ENCODE measurements at regions not wholly inside any gene's neighbourhood (a gene's known extent, or its start where the extent isn't known, plus 50 kb on each side); places are given as distances from the start of the nearest gene placed in this dataset.

GRCh38 chr5:12384005-12384404, 479.8 kb upstream of the CTNND2 start:
- H3K9me3 Mint-ChIP-seq = peaks cover 7 to 37% (median 9%) of the 10 kb centered on the region in 7 donors
- peaks cover 3 to 9% of the 10 kb centered on the region in 2 experiments for H3K9me3 ChIP-seq (ENCODE audit: control insufficient read depth in 2 of 2, low read length in 2 of 2)
- no peaks in the 10 kb centered on the region for H3K4me1 ChIP-seq (ENCODE audit: control insufficient read depth, insufficient read depth, low read length, poor library complexity, severe bottlenecking)
- no peak overlapping the region for H3K27ac ChIP-seq (ENCODE audit: insufficient read depth, low read length, poor library complexity, severe bottlenecking)
- no peak overlapping the region for H3K4me3 Mint-ChIP-seq
- ATAC-seq (ENCODE audit: low read depth in 2 of 2) (no peak), DNase-seq (no peak)
- H3K27ac Mint-ChIP-seq = no peak overlapping the region
- H3K4me1 Mint-ChIP-seq = no peaks in the 10 kb centered on the region
- H3K36me3 Mint-ChIP-seq = no peaks in the 10 kb centered on the region
- no peak overlapping the region for H3K4me3 ChIP-seq (ENCODE audit: low read depth, low read length)
- no peaks in the 10 kb centered on the region for H3K27me3 ChIP-seq (ENCODE audit: control insufficient read depth, insufficient read depth, low read length)
- H3K36me3 ChIP-seq (ENCODE audit: control insufficient read depth, insufficient read depth, low read length) = no peaks in the 10 kb centered on the region
- H3K27me3 Mint-ChIP-seq = no peaks in the 10 kb centered on the region

GRCh38 chr5:12367973-12368372, 463.7 kb upstream of the CTNND2 start:
- peaks cover 0 to 13% (median 4%) of the 10 kb centered on the region in 7 donors for H3K9me3 Mint-ChIP-seq
- no peaks in the 10 kb centered on the region for H3K4me1 ChIP-seq (ENCODE audit: control insufficient read depth, insufficient read depth, low read length, poor library complexity, severe bottlenecking)
- H3K4me1 Mint-ChIP-seq = no peaks in the 10 kb centered on the region
- H3K4me3 ChIP-seq (ENCODE audit: low read depth, low read length) = no peak overlapping the region
- H3K27ac Mint-ChIP-seq = no peak overlapping the region
- H3K36me3 Mint-ChIP-seq = no peaks in the 10 kb centered on the region
- no peak for DNase-seq
- no peak overlapping the region for H3K4me3 Mint-ChIP-seq
- H3K27ac ChIP-seq (ENCODE audit: insufficient read depth, low read length, poor library complexity, severe bottlenecking) = no peak overlapping the region
- no peak for ATAC-seq (ENCODE audit: low read depth in 2 of 2)
- H3K36me3 ChIP-seq (ENCODE audit: control insufficient read depth, insufficient read depth, low read length) = no peaks in the 10 kb centered on the region
- peaks cover 0 to 8% of the 10 kb centered on the region in 2 experiments for H3K9me3 ChIP-seq (ENCODE audit: control insufficient read depth in 2 of 2, low read length in 2 of 2)
- H3K27me3 ChIP-seq (ENCODE audit: control insufficient read depth, insufficient read depth, low read length) = no peaks in the 10 kb centered on the region
- no peaks in the 10 kb centered on the region for H3K27me3 Mint-ChIP-seq

GRCh38 chr5:12360218-12360617, 456.0 kb upstream of the CTNND2 start:
- peaks cover 3 to 6% of the 10 kb centered on the region in 2 experiments for H3K9me3 ChIP-seq (ENCODE audit: control insufficient read depth in 2 of 2, low read length in 2 of 2)
- peaks cover 0 to 29% (median 5%) of the 10 kb centered on the region in 7 donors for H3K9me3 Mint-ChIP-seq
- ATAC-seq (ENCODE audit: low read depth in 2 of 2) (no peak), DNase-seq (no peak)
- H3K36me3 Mint-ChIP-seq = no peaks in the 10 kb centered on the region
- H3K4me3 ChIP-seq (ENCODE audit: low read depth, low read length) = no peak overlapping the region
- no peaks in the 10 kb centered on the region for H3K36me3 ChIP-seq (ENCODE audit: control insufficient read depth, insufficient read depth, low read length)
- no peaks in the 10 kb centered on the region for H3K27me3 Mint-ChIP-seq
- H3K27ac ChIP-seq (ENCODE audit: insufficient read depth, low read length, poor library complexity, severe bottlenecking) = no peak overlapping the region
- no peaks in the 10 kb centered on the region for H3K4me1 ChIP-seq (ENCODE audit: control insufficient read depth, insufficient read depth, low read length, poor library complexity, severe bottlenecking)
- no peak overlapping the region for H3K4me3 Mint-ChIP-seq
- H3K4me1 Mint-ChIP-seq = no peaks in the 10 kb centered on the region
- H3K27ac Mint-ChIP-seq = no peak overlapping the region
- no peaks in the 10 kb centered on the region for H3K27me3 ChIP-seq (ENCODE audit: control insufficient read depth, insufficient read depth, low read length)

- Histone ChIP-seq H3K36me3 (ENCODE audit: control insufficient read depth, insufficient read depth, low read length) (no peaks in the 10 kb centered on the region), H3K4me1 (ENCODE audit: control insufficient read depth, insufficient read depth, low read length, poor library complexity, severe bottlenecking) (no peaks in the 10 kb centered on the region), H3K4me3 (ENCODE audit: low read depth, low read length) (no peak overlapping the region), H3K27ac (ENCODE audit: insufficient read depth, low read length, poor library complexity, severe bottlenecking) (no peak overlapping the region), H3K27me3 (ENCODE audit: control insufficient read depth, insufficient read depth, low read length) (no peaks in the 10 kb centered on the region), H3K9me3 (ENCODE audit: control insufficient read depth in 2 of 2, low read length in 2 of 2) (peaks cover 3 to 6% of the 10 kb centered on the region in 2 experiments)
- no peaks in the 10 kb centered on the region for H3K27me3 Mint-ChIP-seq
- no peaks in the 10 kb centered on the region for H3K36me3 Mint-ChIP-seq
- no peak for ATAC-seq (ENCODE audit: low read depth in 2 of 2)
- H3K9me3 Mint-ChIP-seq = peaks cover 2 to 39% (median 9%) of the 10 kb centered on the region in 7 donors
- H3K27ac Mint-ChIP-seq = no peak overlapping the region
- no peaks in the 10 kb centered on the region for H3K4me1 Mint-ChIP-seq
- H3K4me3 Mint-ChIP-seq = no peak overlapping the region
- DNase-seq = no peak
Observed at GRCh38 chr5:12358371-12359090, 454.3 kb upstream of the CTNND2 start.

GRCh38 chr5:12357626-12358025, 453.4 kb upstream of the CTNND2 start:
- Mint-ChIP-seq H3K4me1 (no peaks in the 10 kb centered on the region), H3K9me3 (peaks cover 2 to 41% (median 12%) of the 10 kb centered on the region in 7 donors), H3K4me3 (no peak overlapping the region), H3K27ac (no peak overlapping the region), H3K36me3 (no peaks in the 10 kb centered on the region), H3K27me3 (no peaks in the 10 kb centered on the region)
- Histone ChIP-seq H3K4me1 (ENCODE audit: control insufficient read depth, insufficient read depth, low read length, poor library complexity, severe bottlenecking) (no peaks in the 10 kb centered on the region), H3K9me3 (ENCODE audit: control insufficient read depth in 2 of 2, low read length in 2 of 2) (peaks cover 3% of the 10 kb centered on the region in 2 experiments), H3K27ac (ENCODE audit: insufficient read depth, low read length, poor library complexity, severe bottlenecking) (no peak overlapping the region), H3K36me3 (ENCODE audit: control insufficient read depth, insufficient read depth, low read length) (no peaks in the 10 kb centered on the region), H3K27me3 (ENCODE audit: control insufficient read depth, insufficient read depth, low read length) (no peaks in the 10 kb centered on the region), H3K4me3 (ENCODE audit: low read depth, low read length) (no peak overlapping the region)
- DNase-seq = no peak
- no peak for ATAC-seq (ENCODE audit: low read depth in 2 of 2)

GRCh38 chr5:12354686-12355085, 450.4 kb upstream of the CTNND2 start:
- no peak for DNase-seq
- H3K36me3 Mint-ChIP-seq = no peaks in the 10 kb centered on the region
- Histone ChIP-seq H3K36me3 (ENCODE audit: control insufficient read depth, insufficient read depth, low read length) (no peaks in the 10 kb centered on the region), H3K4me3 (ENCODE audit: low read depth, low read length) (no peak overlapping the region), H3K27me3 (ENCODE audit: control insufficient read depth, insufficient read depth, low read length) (no peaks in the 10 kb centered on the region), H3K4me1 (ENCODE audit: control insufficient read depth, insufficient read depth, low read length, poor library complexity, severe bottlenecking) (no peaks in the 10 kb centered on the region), H3K27ac (ENCODE audit: insufficient read depth, low read length, poor library complexity, severe bottlenecking) (no peak overlapping the region), H3K9me3 (ENCODE audit: control insufficient read depth in 2 of 2, low read length in 2 of 2) (peaks cover 3% of the 10 kb centered on the region in 2 experiments)
- peaks cover 2 to 51% (median 12%) of the 10 kb centered on the region in 7 donors for H3K9me3 Mint-ChIP-seq
- no peaks in the 10 kb centered on the region for H3K4me1 Mint-ChIP-seq
- no peak for ATAC-seq (ENCODE audit: low read depth in 2 of 2)
- no peak overlapping the region for H3K4me3 Mint-ChIP-seq
- no peaks in the 10 kb centered on the region for H3K27me3 Mint-ChIP-seq
- H3K27ac Mint-ChIP-seq = no peak overlapping the region

GRCh38 chr5:12343558-12343957, 439.3 kb upstream of the CTNND2 start:
- no peaks in the 10 kb centered on the region for H3K27me3 ChIP-seq (ENCODE audit: control insufficient read depth, insufficient read depth, low read length)
- no peak overlapping the region for H3K4me3 Mint-ChIP-seq
- no peaks in the 10 kb centered on the region for H3K36me3 Mint-ChIP-seq
- peaks cover 0 to 2% of the 10 kb centered on the region in 2 experiments for H3K9me3 ChIP-seq (ENCODE audit: control insufficient read depth in 2 of 2, low read length in 2 of 2)
- H3K27me3 Mint-ChIP-seq = no peaks in the 10 kb centered on the region
- H3K27ac Mint-ChIP-seq = no peak overlapping the region
- DNase-seq = no peak
- no peak overlapping the region for H3K4me3 ChIP-seq (ENCODE audit: low read depth, low read length)
- H3K4me1 ChIP-seq (ENCODE audit: control insufficient read depth, insufficient read depth, low read length, poor library complexity, severe bottlenecking) = no peaks in the 10 kb centered on the region
- no peaks in the 10 kb centered on the region for H3K4me1 Mint-ChIP-seq
- ATAC-seq (ENCODE audit: low read depth in 2 of 2) = no peak
- no peaks in the 10 kb centered on the region for H3K36me3 ChIP-seq (ENCODE audit: control insufficient read depth, insufficient read depth, low read length)
- peaks cover 0 to 16% (median 8%) of the 10 kb centered on the region in 7 donors for H3K9me3 Mint-ChIP-seq
- H3K27ac ChIP-seq (ENCODE audit: insufficient read depth, low read length, poor library complexity, severe bottlenecking) = no peak overlapping the region

GRCh38 chr5:12335938-12336337, 431.7 kb upstream of the CTNND2 start:
- H3K4me3 ChIP-seq (ENCODE audit: low read depth, low read length) = no peak overlapping the region

More at GRCh38 chr5:12335938-12336337, 431.7 kb upstream of the CTNND2 start:
- Mint-ChIP-seq H3K36me3 (no peaks in the 10 kb centered on the region), H3K4me1 (no peaks in the 10 kb centered on the region), H3K27ac (no peak overlapping the region), H3K4me3 (no peak overlapping the region), H3K9me3 (peaks cover 3 to 32% (median 10%) of the 10 kb centered on the region in 7 donors), H3K27me3 (no peaks in the 10 kb centered on the region)
- no peaks in the 10 kb centered on the region for H3K4me1 ChIP-seq (ENCODE audit: control insufficient read depth, insufficient read depth, low read length, poor library complexity, severe bottlenecking)
- H3K9me3 ChIP-seq (ENCODE audit: control insufficient read depth in 2 of 2, low read length in 2 of 2) = peaks cover under 1 to 6% of the 10 kb centered on the region in 2 experiments
- ATAC-seq (ENCODE audit: low read depth in 2 of 2) = no peak
- no peak overlapping the region for H3K27ac ChIP-seq (ENCODE audit: insufficient read depth, low read length, poor library complexity, severe bottlenecking)
- no peak for DNase-seq
- no peaks in the 10 kb centered on the region for H3K27me3 ChIP-seq (ENCODE audit: control insufficient read depth, insufficient read depth, low read length)
- H3K36me3 ChIP-seq (ENCODE audit: control insufficient read depth, insufficient read depth, low read length) = no peaks in the 10 kb centered on the region
